ENCODE measurements at regions not wholly inside any gene's neighbourhood (a gene's known extent, or its start where the extent isn't known, plus 50 kb on each side); places are given as distances from the start of the nearest gene placed in this dataset.
A peak's percentile ranks its signal among the peaks of the same experiment; 100 is the strongest.

DNA sequence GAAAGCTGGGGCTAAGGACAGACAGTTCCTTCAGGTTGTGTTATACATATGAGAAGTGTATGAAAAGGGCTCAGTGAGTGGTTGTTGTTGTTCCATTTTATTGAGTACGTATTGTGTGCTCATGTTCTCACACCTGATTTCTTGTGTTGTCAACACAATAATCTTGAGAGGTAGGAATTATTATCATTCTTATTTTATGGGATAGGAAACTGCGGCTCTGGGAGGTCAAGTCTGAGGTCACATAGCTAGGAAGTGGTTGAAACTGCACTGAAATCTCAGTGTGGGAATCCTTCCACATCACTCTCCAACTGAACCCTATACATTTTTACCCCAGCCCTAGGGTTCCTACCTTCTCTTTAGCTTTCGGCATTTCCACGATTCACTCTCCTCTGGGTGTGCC is 124.2 kb upstream of the CXCR4 start:
- intact Hi-C loops (cut with DNase I) = no loop called here
- no peak for DNase-seq

DNA sequence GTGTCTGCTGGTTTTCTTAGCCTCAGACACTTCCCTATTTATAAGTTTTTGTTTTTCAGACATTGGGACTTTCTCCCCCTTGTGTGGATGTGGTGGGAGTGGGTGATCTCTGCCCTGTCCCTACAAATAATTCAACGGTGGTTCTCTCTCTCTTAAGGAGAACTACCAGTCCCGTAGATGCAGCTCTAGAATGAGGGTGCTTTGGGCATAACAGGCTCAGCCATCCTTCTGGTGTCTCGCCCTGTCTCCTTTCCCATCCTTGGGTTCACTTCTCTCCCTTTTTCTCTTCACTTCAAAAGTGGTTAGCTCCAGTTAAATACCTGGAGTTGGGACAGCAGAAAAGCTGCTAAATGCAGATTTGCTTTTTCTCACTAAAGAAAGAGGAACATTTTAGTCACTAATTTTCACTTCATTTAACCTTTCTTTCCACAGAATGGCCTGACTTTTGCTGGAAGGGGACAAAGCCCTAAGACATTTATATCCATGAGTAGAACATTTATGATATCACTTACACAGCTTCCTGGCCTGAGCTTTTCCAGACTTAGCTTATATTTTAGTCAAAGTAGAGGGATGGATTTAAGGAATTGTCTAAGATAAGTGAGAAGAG is 121.2 kb upstream of the CXCR4 start:
- intact Hi-C loops (cut with DNase I) = no loop called here

DNA sequence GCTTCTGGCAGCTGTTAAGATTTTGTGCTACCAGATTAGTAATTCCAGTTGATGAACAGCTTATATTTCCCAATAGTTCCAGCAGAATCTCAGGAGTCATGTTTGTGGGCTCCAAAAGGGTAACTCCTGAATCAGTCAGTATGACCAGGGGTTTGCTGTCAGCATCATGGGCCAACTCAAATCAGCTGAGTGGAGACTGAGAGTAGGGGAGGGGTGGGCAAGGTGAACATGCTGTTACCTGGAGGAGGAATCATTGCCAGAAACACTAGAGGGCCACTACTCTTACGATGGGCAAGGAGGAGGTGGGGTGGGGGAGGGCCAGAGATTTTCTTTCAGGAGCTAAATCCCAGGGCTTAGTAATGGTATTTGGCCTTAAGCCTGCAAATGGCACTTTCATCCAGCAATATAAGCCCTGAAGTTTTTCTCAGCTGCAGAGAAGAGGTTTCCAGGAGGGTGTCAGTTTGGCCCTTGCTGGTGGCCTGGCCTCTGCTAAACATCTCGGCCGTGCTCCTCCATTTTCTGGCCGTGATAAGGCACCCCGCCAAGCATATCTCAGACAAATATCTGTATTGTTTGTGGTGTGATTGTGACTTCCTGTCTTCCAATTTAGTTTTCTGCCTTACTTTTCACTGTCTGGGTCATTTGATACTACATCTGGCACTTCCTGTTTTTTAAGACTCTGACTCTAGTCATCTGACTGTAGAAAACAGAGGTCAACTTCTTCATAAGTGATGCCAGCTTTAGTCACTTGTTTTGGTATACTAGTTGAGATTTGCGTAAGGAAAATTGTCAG is 120.5 kb upstream of the CXCR4 start:
- no peak for DNase-seq
- intact Hi-C loops (cut with DNase I) = no loop called here

More for the DNA sequence above, 121.2 kb upstream of the CXCR4 start:
- DNase-seq = no peak

DNA sequence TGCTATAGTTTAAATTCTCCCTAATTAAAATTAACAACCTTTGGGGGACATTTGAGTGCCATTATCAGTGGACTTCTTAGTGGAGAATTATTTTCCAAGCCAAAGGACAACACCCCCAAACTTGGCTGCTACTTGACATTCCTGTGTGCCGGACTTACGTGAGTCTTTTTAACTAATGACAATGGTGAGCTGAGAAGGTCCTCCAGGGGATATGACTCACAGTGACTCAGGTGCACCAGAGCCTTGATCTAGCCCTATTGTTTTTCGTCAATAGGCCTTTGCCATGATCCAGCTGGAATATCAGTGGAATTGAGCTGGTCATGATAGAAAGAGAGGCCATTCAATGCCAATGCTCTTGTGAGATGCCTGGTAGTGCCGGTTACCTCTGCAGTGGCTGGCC is 118.1 kb upstream of the CXCR4 start:
- DNase-seq = no peak
- intact Hi-C loops (cut with DNase I) = no loop called here

DNA sequence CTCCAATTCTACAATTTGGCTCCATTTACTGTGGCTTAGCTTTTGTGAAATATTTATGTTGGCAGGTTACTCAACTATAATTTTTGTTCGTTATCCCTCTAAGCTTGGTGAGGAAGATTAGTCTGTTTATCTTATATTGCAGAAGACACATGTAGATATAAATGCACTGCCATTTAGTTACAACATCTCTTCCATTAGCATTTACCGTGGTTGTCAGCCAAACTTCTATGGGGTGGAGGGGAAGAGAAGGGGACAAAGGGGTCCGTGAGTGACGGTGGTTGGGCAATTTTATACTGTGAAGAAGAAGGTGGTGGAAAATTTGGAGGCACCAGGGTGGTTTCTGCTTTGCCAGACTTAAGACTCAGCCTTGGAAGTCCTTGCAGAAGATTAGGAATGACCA is 117.6 kb upstream of the CXCR4 start:
- no peak for DNase-seq
- intact Hi-C loops (cut with DNase I) = no loop called here

DNA sequence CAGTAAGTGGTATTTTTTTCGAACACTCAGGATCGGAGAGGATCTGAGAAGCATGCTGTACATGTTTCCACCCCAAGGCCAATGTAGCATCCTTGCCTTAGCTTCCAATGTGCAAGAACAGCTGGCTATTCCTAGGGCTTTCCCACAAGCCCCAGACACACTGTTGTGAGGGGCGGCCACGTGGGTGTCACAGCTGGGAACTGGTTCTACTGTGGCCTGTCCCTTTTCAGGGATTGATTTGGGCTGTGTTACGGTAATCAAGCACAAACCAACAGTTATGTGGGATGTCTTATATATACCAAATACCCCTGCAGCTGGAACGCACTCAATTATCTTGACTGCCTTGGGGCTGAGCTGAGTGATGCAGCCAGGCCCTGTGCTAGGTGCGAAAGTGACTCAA is 116.3 kb upstream of the CXCR4 start:
- intact Hi-C loops (cut with DNase I) = no loop called here
- no peak for DNase-seq

DNA sequence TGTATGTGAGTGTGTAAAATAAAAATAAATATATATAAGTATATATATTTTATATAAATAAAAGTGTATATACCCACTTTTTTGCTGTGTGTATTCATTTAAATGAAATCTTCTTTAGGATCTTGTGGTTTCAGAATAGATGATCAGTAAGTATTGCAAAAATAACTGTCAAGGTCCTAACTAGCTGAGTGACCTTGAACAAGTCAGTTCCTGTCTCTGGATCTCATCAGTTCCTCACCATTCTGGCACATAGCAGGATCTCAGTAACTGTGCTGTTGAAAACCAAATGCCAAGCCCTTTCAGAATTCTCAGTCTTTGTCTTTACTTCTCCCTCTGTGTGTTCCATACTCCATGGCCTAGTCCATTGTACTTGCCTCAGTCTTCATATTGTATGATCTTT is 115.3 kb upstream of the CXCR4 start:
- intact Hi-C loops (cut with DNase I) = no loop called here
- DNase-seq = no peak

DNA sequence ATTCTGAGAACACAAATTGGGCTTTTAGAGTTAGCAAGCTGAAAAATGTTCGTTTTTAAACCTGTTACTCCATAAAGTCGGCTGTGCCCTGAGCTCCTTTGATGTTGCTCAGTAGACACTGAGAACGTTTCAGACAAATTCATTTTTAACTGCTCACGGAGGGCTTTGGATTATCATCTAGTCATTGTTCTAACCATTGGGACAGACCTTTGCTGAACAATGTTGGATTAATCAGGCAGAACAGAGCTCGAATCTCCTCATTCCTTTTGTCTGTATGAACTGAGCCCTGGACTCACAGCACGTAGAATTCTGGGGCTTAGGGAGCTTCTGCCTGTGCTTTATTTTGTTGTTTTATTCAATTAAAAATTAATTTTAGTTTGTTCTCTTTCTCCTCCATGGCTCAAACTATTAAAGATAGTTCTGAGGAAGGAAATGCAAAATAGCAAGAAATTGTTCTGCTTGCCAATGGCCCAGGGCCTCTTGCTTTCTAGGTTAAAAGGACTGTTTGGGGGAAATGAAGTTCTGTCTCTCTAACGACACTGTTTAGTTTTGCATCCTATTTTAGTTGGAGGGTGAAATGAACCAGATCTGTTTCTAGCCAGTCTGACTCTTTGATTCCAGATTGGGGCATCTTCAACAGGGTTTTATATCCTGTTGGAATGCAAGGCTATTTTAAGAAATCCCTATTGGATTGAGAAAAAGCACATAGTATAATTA is 114.7 kb upstream of the CXCR4 start:
- intact Hi-C loops (cut with DNase I) = no loop called here
- no peak for DNase-seq

DNA sequence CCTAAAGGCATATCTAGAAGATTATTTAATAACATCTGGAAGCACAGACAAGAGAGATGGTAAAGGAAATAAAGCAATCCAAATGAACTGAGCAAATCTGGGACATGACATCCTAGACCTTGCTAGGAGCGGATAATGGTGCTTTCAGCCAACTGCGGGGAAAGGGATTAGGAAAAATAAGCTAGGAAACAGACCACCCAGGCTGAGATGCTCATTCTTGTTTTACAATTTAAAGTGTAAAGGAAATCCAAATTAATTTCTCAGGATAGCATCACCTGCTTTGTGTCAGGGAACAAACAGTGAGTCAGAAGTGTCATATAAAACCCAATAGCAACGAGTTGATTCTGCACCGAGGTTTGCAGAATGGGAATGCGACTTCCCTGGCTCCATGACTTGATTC is 112.5 kb upstream of the CXCR4 start:
- no peak for DNase-seq
- intact Hi-C loops (cut with DNase I) = no loop called here

DNA sequence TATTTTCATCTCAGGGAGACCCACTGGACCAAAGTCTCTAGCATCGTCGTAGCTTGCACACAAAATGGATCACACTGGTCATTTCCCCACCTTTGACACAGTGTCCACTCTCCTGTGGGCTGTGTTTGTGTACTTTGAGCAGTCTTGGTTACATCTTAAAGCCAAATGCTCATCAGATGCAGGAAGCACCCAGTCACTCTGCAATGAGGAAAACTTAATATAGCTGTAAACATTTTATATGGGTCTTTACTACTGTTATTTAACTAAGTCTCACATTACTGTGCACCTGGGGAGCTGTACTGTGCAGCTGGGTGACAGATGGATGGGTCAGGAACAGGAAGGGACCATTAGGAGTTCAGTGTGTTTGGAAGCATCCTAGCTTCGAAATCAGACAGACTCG is 109.0 kb upstream of the CXCR4 start:
- no peak for DNase-seq
- intact Hi-C loops (cut with DNase I) = no loop called here

DNA sequence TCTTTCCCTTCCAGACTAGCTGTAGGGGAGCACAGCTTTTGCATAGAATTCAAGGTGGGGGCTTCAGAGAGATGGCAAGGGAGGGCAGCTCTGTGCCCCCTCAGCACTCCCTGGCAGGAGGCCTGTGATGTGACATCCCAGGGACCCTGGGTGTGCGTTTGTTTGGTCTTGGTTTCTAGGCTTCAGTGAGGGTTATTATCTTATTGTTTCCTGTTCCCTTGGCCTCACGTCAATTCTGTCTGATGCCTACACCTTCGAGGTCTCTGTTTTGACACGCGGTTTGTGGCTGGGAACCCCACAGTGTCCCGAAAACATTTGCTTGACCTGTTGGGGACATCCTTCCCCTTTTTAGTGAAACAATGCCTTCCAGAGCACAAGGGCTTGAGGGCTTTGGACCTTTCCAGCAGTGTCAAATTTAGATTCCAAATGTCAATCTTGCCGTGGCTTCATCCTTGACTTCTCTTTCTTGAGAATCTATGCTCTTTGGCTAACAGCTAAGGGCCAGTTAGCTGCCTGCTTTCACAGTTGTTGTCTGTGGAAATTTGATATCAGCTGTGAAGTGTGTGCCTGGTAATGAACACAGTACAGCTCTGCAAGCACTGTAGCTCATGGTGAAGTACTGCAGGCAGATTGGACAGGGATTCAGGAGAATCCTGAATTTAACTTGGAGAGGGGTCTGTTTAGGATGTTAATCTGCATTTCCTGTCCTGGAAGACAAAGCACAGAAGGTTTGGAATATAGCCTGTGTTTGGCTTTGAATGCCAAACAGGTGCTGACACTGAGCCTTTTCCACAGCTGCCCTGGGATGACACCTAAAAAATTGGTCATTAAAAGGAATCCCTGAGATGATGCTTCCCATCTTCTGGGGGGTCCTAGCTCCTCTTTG is 108.2 kb upstream of the CXCR4 start:
- intact Hi-C loops (cut with DNase I) = no loop called here
- DNase-seq = peak in 1 of 42 donors; percentile 29

DNA sequence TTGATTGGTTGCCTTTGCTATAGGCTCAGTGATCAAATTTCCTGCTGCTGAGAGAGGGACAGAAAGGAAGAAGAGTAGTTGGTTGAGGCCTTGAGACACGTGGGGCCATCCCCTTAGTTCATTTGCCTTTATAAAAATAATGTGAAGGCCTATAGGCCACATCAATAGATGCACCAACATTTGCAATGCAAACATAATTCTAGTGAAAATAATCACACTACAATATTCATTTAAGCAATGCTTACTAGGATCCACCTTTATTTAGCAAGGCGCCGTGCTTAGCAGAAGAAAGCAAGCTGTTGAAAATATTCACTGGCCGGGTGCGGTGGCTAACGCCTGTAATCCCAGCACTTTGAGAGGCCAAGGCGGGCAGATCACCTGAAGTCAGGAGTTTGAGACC is 105.3 kb upstream of the CXCR4 start:
- DNase-seq = no peak
- intact Hi-C loops (cut with DNase I) = no loop called here

DNA sequence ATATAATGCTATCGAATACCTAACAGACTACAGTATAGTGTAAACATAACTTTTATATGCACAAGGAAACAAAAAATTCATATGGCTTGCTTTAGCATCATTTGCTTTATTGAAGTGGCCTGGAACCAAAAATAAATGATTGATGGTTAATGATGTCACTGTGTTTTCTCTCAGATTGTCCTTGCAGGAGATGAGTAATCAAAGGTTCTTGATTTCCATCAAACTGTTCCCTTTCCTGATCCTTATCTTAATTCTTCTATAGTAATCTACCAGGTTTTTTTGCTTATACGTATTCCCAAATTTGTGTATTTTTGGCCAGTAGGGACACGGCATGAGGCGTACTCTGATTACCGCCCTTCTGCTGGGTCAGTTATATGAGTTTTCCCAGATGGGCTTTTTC is 104.9 kb upstream of the CXCR4 start:
- intact Hi-C loops (cut with DNase I) = no loop called here
- no peak for DNase-seq

DNA sequence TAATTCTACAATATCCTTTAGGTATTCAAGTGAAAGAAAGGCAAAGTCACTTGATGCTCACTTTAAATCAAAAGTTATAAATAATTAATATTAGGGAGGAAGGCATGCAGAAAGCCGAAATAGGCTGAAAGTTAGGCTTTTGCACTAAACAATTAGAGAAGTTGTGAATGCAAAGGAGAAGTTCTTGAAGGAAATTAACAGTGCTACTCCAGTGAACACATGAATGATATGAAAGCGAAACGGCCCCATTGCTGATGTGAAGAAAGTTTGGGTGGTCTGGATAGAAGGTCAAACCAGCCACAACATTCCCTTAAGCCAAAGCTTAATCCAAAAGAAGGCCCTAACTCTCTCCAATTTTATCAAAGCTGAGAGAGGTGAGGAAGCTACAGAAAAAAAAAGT is 103.1 kb upstream of the CXCR4 start:
- intact Hi-C loops (cut with DNase I) = no loop called here

DNA sequence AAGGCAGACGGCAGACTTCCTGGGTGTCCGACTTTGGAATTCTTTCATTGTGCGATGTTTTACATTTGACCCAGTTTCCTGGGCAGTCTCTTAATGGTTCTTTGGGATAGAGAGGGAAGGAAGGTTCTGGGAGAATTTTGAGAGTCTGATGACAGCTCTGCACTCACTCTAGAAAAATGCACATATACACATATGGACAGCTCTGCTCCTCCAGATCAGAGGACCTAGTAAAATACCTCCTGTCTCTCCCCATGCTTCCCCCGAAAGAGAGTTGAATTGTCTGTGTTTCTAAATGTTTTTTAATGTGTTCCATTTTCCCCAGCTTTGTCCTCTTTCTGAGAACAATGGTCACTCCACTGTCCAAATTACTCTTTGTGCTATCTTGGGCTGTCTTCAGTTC is 102.0 kb upstream of the CXCR4 start:
- no peak for DNase-seq
- intact Hi-C loops (cut with DNase I) = no loop called here

More for the DNA sequence above, 103.1 kb upstream of the CXCR4 start:
- no peak for DNase-seq

DNA sequence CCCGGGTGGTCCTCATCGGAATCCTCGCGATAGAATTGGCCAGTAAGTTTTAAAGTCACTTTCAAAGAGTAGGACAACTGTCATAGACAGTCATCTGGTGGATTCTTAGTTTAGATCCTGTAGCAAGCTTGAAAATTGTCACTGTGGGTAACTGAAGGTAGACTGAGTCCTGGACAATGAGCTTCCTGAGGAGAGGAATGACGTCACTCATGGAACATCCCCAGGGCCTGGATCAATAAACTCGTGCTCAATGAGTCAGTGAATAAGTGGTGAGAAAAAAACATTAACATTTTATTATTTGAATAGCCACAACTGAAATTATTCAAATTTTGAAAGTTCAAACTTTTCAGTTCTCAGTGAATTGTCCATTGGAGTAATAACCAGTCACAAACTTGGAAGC is 101.4 kb upstream of the CXCR4 start:
- no peak for DNase-seq
- intact Hi-C loops (cut with DNase I) = no loop called here

DNA sequence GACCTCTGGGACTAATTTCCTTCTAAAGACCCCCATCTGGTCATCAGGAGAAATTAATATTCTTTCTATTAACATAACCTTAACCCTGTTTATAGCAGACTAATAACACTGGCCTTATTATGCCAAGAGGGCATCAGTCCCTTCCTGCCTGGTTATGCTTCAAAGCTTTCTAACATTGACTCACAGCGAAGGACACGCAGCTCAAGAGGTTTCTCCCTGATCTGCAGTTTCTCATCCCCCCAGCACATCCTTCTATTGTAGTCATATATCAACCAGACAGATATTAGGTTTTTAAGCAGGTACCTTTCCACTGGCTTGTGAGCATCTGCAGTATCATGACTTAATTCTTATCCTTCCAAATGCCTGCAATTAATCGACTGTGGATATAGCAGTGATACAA is 100.0 kb upstream of the CXCR4 start:
- DNase-seq = no peak
- intact Hi-C loops (cut with DNase I) = no loop called here

DNA sequence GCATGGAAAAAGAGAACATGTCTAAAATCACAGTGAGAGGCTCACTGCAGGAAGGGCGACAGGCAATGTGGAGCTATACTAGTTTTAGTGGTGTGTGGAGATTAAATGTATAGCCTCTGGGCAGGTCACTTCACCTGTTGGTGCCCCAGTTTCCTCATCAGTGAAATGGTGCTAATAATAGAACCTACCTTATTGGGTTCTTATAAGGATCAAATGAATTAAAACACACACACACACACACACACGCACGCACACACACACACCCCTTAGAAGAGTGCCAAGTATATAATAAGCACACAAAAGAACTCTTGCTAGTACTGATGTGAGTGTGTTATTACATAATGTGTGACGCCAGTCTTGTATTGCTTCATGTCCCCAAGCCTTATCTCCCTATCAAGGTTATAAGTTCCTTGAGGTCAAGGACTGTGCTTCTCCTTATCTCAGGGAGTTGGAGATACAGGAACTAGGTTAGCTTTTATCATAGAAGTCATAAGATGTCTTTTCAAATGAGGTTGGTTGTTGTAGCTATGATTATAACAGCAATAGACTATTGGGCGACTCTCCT is 98.0 kb upstream of the CXCR4 start:
- DNase-seq = no peak
- intact Hi-C loops (cut with DNase I) = no loop called here

DNA sequence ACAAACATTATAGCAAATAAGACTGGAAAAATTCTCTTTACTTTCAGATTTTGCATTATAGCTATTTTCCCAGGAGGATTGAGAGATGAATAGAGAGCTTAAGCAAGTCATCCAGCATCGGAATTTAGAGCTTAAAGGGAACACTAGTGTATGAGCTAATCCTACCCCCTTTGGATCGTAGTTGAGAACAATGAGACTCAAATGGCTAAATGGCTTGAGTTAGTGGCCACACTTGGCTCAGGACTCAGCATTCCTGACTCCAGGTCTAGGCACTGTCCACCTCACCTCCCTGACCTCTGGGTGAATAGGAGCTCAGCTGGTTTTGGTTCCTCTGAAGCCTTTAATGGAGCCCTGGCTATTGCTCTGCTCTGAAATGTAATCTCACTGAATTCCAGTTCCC is 97.5 kb upstream of the CXCR4 start:
- intact Hi-C loops (cut with DNase I) = no loop called here
- no peak for DNase-seq
